NB4 (cell line): ENCODE measurements at regions not wholly inside any gene's neighbourhood (a gene's known extent, or its start where the extent isn't known, plus 50 kb on each side); places are given as distances from the start of the nearest gene placed in this dataset.

Experiments used
- POLR2A ChIP-seq: IDR thresholded peaks from 2 replicates; pipeline ENCODE4 v1.6.1; 2011; ENCODE audit warnings: mild to moderate bottlenecking; ENCODE audit not compliant: insufficient read length; ENCODE audit errors: extremely low read depth
- TF ChIP-seq, protein P1 (sequence below): IDR thresholded peaks from one replicate; pipeline ENCODE4 v1.5.1; 2012; ENCODE audit warnings: low read depth, low read length

- TF ChIP-seq, protein P1, sequence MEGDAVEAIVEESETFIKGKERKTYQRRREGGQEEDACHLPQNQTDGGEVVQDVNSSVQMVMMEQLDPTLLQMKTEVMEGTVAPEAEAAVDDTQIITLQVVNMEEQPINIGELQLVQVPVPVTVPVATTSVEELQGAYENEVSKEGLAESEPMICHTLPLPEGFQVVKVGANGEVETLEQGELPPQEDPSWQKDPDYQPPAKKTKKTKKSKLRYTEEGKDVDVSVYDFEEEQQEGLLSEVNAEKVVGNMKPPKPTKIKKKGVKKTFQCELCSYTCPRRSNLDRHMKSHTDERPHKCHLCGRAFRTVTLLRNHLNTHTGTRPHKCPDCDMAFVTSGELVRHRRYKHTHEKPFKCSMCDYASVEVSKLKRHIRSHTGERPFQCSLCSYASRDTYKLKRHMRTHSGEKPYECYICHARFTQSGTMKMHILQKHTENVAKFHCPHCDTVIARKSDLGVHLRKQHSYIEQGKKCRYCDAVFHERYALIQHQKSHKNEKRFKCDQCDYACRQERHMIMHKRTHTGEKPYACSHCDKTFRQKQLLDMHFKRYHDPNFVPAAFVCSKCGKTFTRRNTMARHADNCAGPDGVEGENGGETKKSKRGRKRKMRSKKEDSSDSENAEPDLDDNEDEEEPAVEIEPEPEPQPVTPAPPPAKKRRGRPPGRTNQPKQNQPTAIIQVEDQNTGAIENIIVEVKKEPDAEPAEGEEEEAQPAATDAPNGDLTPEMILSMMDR: no peak
- no peak for TF ChIP-seq POLR2A
Measured at GRCh38 chr12:96117460-96117859, 76.7 kb upstream of the ELK3 start.
